GM12874 (cell line): ENCODE measurements at regions not wholly inside any gene's neighbourhood (a gene's known extent, or its start where the extent isn't known, plus 50 kb on each side); places are given as distances from the start of the nearest gene placed in this dataset.

Source experiments
- TF ChIP-seq, protein P1 (sequence below): IDR thresholded peaks from 2 replicates; pipeline ENCODE4 v1.5.1; 2011; ENCODE audit warnings: low read depth, mild to moderate bottlenecking, control low read depth, low read length, moderate library complexity; ENCODE audit not compliant: insufficient read depth

GRCh38 chr12:98372340-98373024, 142.9 kb upstream of the TMPO start:
- TF ChIP-seq, protein P1, sequence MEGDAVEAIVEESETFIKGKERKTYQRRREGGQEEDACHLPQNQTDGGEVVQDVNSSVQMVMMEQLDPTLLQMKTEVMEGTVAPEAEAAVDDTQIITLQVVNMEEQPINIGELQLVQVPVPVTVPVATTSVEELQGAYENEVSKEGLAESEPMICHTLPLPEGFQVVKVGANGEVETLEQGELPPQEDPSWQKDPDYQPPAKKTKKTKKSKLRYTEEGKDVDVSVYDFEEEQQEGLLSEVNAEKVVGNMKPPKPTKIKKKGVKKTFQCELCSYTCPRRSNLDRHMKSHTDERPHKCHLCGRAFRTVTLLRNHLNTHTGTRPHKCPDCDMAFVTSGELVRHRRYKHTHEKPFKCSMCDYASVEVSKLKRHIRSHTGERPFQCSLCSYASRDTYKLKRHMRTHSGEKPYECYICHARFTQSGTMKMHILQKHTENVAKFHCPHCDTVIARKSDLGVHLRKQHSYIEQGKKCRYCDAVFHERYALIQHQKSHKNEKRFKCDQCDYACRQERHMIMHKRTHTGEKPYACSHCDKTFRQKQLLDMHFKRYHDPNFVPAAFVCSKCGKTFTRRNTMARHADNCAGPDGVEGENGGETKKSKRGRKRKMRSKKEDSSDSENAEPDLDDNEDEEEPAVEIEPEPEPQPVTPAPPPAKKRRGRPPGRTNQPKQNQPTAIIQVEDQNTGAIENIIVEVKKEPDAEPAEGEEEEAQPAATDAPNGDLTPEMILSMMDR: no peak

DNA sequence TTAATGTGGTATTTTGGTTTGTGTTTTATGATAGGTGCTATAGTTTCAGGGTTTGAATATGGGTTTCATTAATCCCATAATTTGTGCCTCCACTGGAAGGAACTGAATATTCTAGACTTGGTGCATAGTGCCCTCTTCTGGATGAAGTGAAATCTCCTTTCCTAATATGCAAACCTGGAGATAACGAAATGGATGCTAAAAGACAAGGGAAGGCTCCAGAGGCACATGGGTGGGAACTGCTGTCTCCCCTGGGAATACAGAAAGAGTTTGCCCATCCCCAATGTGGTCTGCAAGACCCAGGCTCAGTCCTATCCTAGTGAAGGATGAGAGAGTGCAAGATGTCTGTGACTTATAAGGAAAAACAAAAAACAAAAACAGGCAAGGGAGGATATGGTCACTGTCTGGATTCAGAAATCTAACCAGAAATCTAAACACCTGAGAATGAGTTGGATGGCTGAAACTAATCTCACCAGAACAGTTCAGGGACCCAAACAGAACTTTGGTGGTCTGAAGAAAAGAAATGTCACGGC, 142.3 kb upstream of the TMPO start:
- TF ChIP-seq, protein P1: peak; percentile 50

GRCh38 chr12:98374007-98374406, 141.4 kb upstream of the TMPO start:
- TF ChIP-seq, protein P1: peak; percentile 13; the same call in 1 of the 2 replicates

GRCh38 chr12:98379106-98379505, 136.3 kb upstream of the TMPO start:
- TF ChIP-seq, protein P1: no peak

- TF ChIP-seq, protein P1: no peak
These were observed 129.7 kb upstream of the TMPO start for GRCh38 chr12:98385641-98386040.

DNA sequence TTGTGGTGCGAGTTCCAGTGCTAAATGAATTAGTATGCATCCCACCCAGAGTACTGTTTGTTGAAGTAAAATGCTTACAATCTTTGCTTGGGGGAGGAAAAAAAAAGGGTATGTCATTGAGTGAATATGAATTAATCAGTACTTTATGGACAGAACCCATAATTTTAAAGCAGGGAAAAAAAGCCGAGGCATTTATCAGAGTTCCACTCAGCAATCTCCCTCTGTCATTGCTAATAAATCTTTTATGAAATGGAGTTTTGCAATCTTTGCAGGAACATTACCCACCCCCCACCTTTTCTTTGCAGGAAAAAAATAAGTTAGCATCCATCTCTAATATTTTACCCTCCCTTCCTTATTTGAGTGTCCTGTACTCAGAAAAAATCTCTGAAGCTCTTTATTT, 127.9 kb upstream of the TMPO start:
- TF ChIP-seq, protein P1: no peak

- TF ChIP-seq, protein P1: no peak
These were observed 127.3 kb upstream of the TMPO start for GRCh38 chr12:98388126-98388525.

DNA sequence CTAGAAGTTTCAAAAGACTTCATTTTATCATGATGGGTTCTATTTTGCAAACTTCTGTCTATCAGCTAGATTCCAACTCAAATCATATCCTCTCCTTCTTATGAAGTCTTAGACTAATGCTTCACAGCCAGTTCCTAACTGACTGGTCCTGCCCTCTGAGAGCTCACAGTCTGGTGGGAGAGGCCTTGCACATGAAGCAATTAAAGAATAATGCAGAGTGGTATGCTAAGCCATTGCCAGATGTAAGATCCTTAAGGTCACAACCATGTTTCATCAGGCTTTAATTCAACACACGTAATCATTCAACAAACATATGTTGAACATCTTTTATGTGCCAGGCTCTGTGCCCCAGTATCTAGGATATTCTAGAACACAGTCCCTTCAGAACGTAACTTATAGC, 125.8 kb upstream of the TMPO start:
- TF ChIP-seq, protein P1: no peak
